Esophagus squamous epithelium (tissue), 5 donors: ENCODE measurements at regions not wholly inside any gene's neighbourhood (a gene's known extent, or its start where the extent isn't known, plus 50 kb on each side); places are given as distances from the start of the nearest gene placed in this dataset.

ENCODE experiments used
- DNase-seq: peaks from one replicate; lab custom pipeline; 2025; lab: John Stamatoyannopoulos, UW
- H3K27ac ChIP-seq, 4 donors: fragments of 200-600 bp; sonication (generic); one replicate each; pipeline ENCODE4 v1.5.1; 2016 to 2019; ENCODE audit warnings: mild to moderate bottlenecking in 1 of 4
- H3K27me3 ChIP-seq, 4 donors: fragments of 200-600 bp; sonication (generic); 1 replicate in 3 of 4; 2 replicates in 1 of 4; pipeline versions ENCODE4 v1.5.1 to v1.6.0; 2017 to 2021; ENCODE audit warnings: antibody characterized with exemption in 1 of 4
- H3K36me3 ChIP-seq, 3 donors: fragments of 200-600 bp; sonication (generic); one replicate each; pipeline ENCODE4 v1.5.1; 2016 to 2019
- H3K4me1 ChIP-seq, 3 donors: fragments of 200-600 bp; sonication (generic); one replicate each; pipeline ENCODE4 v1.5.1; 2017 to 2019
- H3K4me3 ChIP-seq, 4 donors: fragments of 200-600 bp; sonication (generic); 1 replicate in 3 of 4; 2 replicates in 1 of 4; pipeline ENCODE4 v1.5.1; 2016 to 2019; ENCODE audit warnings: mild to moderate bottlenecking in 2 of 4, moderate library complexity in 1 of 4
- H3K9me3 ChIP-seq, 3 donors: fragments of 200-600 bp; sonication (generic); one replicate each; pipeline ENCODE4 v1.5.1; 2016 to 2019
- CTCF ChIP-seq, 6 experiments: fragments of 450-650 bp in 4 of 6; fragments of 200-600 bp in 2 of 6; sonication (generic) in 2 of 6; IDR thresholded peaks; one replicate each; pipeline ENCODE4 v1.5.1; 2016 to 2019; ENCODE audit warnings: antibody characterized with exemption in 6 of 6, mild to moderate bottlenecking in 4 of 6, moderate library complexity in 4 of 6
- POLR2A ChIP-seq, 4 donors: fragments of 450-650 bp; IDR thresholded peaks; one replicate each; pipeline ENCODE4 v1.6.1; 2017; ENCODE audit warnings: antibody characterized with exemption in 4 of 4, mild to moderate bottlenecking in 4 of 4, moderate library complexity in 3 of 4
- WGBS, 2 donors: methylation state at CpG; one replicate each; pipeline ENCODE4 v1.1.5; 2018; 5-methylcytosine and 5-hydroxymethylcytosine counted together
- intact Hi-C: fragments of 100-400 bp; cut with DNase I; formaldehyde crosslinking; loops from one replicate; pipeline ENCODE4 v1.15.0; 2022
- donor health status: DM: yes; HTN: yes; CAD: no.

GRCh38 chr16:56115817-56116576 is 75.3 kb upstream of the GNAO1 start:
- DNase-seq: no peak
- Histone ChIP-seq H3K4me3 (no peak overlapping the region), H3K27ac (no peak overlapping the region), H3K27me3 (no peaks in the 10 kb centered on the region), H3K4me1 (no peaks in the 10 kb centered on the region), H3K36me3 (no peaks in the 10 kb centered on the region), H3K9me3 (no peaks in the 10 kb centered on the region)
- intact Hi-C loops: no loop called here
- WGBS, 2 donors: 55 to 58% methylated on average over 6 of the region's 6 CpGs
- no peak for TF ChIP-seq POLR2A (IDR thresholded peaks at IDR 0.05)

GRCh38 chr16:56113223-56113622 is 78.1 kb upstream of the GNAO1 start:
- Histone ChIP-seq H3K4me1 (no peaks in the 10 kb centered on the region), H3K36me3 (no peaks in the 10 kb centered on the region), H3K27me3 (no peaks in the 10 kb centered on the region), H3K4me3 (no peak overlapping the region), H3K27ac (no peak overlapping the region), H3K9me3 (no peaks in the 10 kb centered on the region)
- no peak for DNase-seq
- TF ChIP-seq POLR2A (IDR thresholded peaks at IDR 0.05) (no peak), CTCF (IDR thresholded peaks at IDR 0.05) (no peak)
- WGBS, 2 donors: 43 to 54% methylated on average over 2 of the region's 2 CpGs
- intact Hi-C loops: no loop called here

- Histone ChIP-seq H3K27me3 (no peaks in the 10 kb centered on the region), H3K4me3 (no peak overlapping the region), H3K27ac (no peak overlapping the region), H3K9me3 (no peaks in the 10 kb centered on the region), H3K36me3 (no peaks in the 10 kb centered on the region), H3K4me1 (no peaks in the 10 kb centered on the region)
- intact Hi-C loops: no loop called here
- TF ChIP-seq POLR2A (IDR thresholded peaks at IDR 0.05) (no peak), CTCF (IDR thresholded peaks at IDR 0.05) (no peak)
- DNase-seq: no peak
- 64 to 74% methylated on average over 5 of the region's 5 CpGs for WGBS, 2 donors
Measured at GRCh38 chr16:56111100-56111499, 80.2 kb upstream of the GNAO1 start.

GRCh38 chr16:56109994-56110393 is 81.3 kb upstream of the GNAO1 start:
- H3K27ac ChIP-seq: no peak overlapping the region
- no peak for TF ChIP-seq POLR2A (IDR thresholded peaks at IDR 0.05)
- no peak for TF ChIP-seq CTCF (IDR thresholded peaks at IDR 0.05)
- H3K4me1 ChIP-seq: no peaks in the 10 kb centered on the region
- no peaks in the 10 kb centered on the region for H3K27me3 ChIP-seq
- WGBS, 2 donors: 41 to 46% methylated on average over 4 of the region's 4 CpGs
- no peaks in the 10 kb centered on the region for H3K36me3 ChIP-seq
- H3K9me3 ChIP-seq: no peaks in the 10 kb centered on the region
- H3K4me3 ChIP-seq: no peak overlapping the region
- intact Hi-C loops: no loop called here
- no peak for DNase-seq

- H3K4me3 ChIP-seq: no peak overlapping the region
- no peaks in the 10 kb centered on the region for H3K27me3 ChIP-seq
- no peaks in the 10 kb centered on the region for H3K9me3 ChIP-seq
- DNase-seq: no peak
- no peak overlapping the region for H3K27ac ChIP-seq
- no peak for TF ChIP-seq POLR2A (IDR thresholded peaks at IDR 0.05)
- H3K4me1 ChIP-seq: no peaks in the 10 kb centered on the region
- H3K36me3 ChIP-seq: no peaks in the 10 kb centered on the region
- whole genome bisulfite sequencing, 2 donors: 92 to 100% methylated on average over 1 of the region's 1 CpG
- intact Hi-C loops: no loop called here
Measured at GRCh38 chr16:56109205-56109604, 82.1 kb upstream of the GNAO1 start.

- WGBS, 2 donors: 40 to 59% methylated on average over 4 of the region's 4 CpGs
- no peaks in the 10 kb centered on the region for H3K27me3 ChIP-seq
- intact Hi-C loops: no loop called here
- no peaks in the 10 kb centered on the region for H3K4me1 ChIP-seq
- TF ChIP-seq POLR2A (IDR thresholded peaks at IDR 0.05): no peak
- TF ChIP-seq CTCF (IDR thresholded peaks at IDR 0.05): no peak
- no peak overlapping the region for H3K27ac ChIP-seq
- no peaks in the 10 kb centered on the region for H3K9me3 ChIP-seq
- H3K36me3 ChIP-seq: no peaks in the 10 kb centered on the region
- no peak for DNase-seq
- H3K4me3 ChIP-seq: no peak overlapping the region
Measured at GRCh38 chr16:56108724-56109123, 82.6 kb upstream of the GNAO1 start.
